HG02678 (cell line): ENCODE measurements at regions not wholly inside any gene's neighbourhood (a gene's known extent, or its start where the extent isn't known, plus 50 kb on each side); places are given as distances from the start of the nearest gene placed in this dataset.
"Not testable (repeated sequence)": the region's sequence is repeated elsewhere in the genome, so short reads cannot be mapped to it uniquely, and the experiment has no call there.

Source experiments
- ATAC-seq: cut with Tn5 transposase; IDR thresholded peaks from one replicate; pipeline ENCODE4 v1.9.1; 2021; ENCODE audit warnings: mild to moderate bottlenecking, moderate library complexity; ENCODE audit not compliant: unreplicated experiment

DNA sequence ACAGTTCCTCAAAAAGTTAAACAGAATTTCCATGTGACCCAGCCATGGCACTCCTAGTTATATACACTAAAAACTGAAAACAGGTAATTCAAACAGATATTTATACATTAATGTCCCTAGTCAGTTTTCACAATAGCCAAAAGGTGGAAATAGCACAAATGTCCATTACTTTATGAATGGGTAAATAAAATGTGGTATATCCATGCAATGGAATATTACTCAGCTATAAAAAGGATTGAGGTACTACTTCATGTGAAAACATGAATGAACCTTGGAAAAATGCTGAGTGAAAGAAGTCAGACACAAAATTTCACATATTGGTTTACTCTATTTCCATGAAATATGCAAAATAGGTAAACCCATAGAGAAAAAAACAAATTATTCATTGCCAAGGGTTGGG is 351.8 kb upstream of the AMOT start:
- no peak for ATAC-seq

DNA sequence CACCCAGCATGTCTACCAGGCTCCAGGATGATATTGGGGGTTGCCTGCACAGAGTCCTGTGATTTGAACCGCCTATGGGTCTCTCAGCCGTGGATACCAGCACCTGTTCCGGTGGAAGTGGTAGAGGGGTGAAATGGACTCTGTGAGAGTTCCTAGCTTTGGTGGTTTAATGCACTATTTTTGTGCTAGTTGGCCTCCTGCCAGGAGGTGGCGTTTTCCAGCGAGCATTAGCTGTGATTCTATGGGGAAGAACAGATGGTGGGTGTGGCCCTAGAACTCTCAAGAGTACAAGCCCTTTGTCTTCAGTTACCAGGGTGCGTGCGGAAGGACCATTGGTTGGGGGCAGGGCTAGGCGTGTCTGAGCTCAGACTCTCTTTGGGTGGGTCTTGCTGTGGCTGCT is 316.9 kb upstream of the AMOT start:
- no peak for ATAC-seq

DNA sequence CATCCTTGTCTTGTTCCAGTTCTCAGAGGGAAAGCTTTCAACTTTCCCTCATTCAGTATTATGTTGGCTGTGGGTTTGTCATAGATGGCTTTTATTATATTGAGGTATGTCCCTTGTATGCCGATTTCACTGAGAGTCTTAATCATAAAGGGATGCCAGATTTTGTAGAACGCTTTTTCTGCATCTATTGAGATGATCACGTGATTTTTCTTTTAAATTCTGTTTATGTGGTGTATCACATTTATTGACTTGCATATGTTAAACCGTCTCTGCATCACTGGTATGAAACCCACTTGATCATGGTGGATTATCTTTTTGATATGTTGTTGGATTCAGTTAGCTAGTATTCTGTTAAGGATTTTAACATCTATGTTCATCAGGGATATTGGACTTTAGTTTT is 313.7 kb upstream of the AMOT start:
- not testable (repeated sequence) for ATAC-seq

DNA sequence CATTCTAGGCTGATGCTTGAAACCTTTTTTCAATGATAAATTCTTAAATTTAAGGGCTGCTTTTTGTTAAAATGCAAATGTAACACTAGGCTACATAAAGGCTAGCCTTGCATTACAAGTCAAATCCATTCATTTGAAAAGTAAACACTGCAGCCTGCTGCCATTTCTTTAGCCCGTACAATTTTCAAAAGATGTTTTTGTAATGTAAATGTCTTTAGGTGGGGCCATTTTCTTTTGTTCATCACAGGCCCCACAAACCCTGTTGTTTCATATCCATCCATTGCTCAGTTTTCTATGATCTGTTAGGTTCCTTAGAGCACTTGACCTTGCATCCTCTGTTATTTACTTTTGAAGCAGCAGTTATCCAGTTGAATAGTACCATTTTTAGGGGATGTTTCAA is 296.2 kb upstream of the AMOT start:
- no peak for ATAC-seq

DNA sequence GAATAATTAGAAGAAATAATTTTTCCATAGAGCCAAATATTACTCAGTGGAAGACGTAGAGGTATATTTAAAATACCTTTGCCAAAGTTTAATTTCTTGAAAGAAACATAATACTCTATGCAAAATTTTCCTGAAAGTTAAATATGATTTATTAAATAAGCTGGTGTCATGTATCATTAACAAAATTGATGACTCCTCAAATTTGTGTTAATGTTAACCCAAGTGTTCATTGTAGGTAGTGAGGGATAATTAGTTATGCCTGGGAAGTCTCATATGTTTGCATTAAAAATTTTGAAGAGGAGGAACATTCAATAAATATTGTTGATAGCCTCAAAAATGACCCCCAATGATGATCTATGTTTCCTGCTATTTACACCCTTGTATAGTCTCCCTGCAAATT is 292.7 kb upstream of the AMOT start:
- no peak for ATAC-seq

DNA sequence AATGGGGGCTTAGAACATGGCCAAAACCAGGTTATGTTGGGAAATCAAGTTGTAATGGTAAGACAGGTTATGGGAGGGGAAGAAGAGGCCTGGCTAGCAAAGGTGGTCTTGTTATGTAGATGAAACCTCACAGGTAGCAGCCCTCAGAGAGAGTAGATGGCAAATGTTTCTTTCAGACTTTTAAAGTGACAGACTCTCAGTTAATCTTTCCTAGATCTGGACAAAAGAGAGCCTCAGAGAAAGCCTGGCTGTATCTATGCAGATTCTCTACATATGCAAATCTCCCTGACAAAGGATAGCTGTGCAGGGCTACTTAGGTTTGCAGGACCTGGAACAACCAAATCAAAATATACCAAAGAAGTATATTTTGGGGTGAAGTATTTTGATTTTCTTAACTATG is 284.1 kb upstream of the AMOT start:
- no peak for ATAC-seq

DNA sequence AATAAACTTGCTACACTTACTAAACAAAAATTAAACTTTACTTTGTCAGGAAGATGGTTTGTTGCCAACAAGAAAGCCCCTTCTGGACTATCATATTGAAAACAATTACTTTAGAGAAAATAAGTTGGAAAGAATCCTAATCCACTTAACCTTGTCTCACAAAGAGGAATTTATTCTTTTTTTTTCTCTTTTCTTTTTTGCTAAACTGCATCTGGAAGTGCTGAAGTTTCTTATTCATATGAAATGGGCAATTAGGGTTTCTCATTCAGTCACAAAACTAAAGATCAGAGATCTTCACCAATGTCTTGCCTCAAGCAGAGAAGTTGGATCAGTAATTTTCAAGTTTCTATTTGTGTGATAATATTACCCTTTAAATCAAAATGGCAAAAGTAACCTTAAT is 234.9 kb upstream of the AMOT start:
- no peak for ATAC-seq

DNA sequence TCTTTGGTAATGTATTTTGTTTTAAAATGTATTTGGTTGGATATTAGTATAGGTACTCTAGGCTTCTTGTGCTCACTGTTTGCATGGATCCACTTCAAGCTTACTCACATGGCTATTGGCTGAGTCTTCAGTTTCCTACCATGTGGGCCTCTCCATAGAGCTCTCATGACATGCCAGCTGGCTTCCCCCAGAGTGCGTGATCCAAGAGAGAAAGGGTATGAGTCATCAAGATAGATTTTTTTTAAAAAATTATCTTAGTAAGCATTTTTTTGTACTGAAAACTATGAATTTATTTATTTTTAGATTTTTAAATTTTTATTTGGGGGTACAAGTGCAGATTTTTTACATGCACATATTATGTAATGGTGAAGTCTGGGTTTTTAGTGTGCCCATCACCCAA is 219.1 kb upstream of the AMOT start:
- no peak for ATAC-seq

DNA sequence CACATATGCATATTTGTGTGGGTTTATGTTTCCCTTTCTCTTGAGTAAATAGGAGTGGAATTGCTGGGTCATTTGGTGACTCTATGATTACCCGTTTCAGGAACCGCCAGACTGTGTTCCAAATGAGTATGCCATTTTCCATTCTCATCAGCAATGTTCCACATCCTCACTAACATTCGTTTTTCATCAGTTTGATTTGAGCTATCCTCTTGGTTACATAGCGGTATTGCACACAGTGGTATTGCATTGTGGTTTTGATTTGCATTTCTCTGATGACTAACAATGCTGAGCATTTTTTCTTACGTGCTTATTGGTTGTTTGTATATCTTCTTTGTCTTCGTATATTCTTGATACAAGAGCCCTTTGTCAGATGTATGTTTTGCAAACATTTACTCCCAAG is 218.0 kb upstream of the AMOT start:
- ATAC-seq: no peak

DNA sequence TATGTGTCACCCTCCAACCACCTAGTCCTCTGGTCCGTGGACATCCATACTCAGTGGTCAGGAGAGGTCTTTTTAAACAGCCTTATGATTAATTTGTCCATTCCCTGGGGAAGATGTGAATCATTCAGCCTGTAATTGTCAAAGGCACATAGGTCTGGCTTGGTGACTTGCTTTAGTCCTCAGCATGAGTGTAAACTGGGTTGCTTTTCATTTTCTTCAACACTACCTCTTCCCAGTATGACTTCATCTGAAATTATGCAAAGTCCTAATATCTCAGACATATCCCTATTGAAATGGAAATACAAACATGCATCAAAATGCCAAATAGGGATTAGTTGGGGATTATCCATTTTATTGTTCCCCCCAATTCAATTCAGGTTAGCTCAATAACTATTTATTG is 208.3 kb upstream of the AMOT start:
- ATAC-seq: no peak

DNA sequence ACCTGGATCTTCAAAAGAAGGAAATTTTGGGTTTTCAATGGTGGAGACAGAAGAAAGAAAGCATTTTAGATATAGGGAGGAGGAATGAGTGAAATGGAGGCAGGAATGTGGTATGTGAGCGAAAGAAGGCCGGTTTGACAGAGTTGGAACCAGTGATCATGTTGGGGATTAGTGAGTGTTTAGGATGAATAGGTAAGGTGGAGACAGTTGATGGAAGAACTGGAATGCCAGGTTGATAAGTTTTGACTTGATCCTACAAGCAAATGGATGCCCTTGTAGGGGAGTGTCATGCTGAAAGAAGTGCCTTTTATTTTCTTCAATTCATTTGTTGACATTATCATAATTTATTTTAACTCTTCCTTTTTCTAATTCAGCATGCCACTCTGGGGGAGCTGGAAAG is 207.8 kb upstream of the AMOT start:
- ATAC-seq: no peak

DNA sequence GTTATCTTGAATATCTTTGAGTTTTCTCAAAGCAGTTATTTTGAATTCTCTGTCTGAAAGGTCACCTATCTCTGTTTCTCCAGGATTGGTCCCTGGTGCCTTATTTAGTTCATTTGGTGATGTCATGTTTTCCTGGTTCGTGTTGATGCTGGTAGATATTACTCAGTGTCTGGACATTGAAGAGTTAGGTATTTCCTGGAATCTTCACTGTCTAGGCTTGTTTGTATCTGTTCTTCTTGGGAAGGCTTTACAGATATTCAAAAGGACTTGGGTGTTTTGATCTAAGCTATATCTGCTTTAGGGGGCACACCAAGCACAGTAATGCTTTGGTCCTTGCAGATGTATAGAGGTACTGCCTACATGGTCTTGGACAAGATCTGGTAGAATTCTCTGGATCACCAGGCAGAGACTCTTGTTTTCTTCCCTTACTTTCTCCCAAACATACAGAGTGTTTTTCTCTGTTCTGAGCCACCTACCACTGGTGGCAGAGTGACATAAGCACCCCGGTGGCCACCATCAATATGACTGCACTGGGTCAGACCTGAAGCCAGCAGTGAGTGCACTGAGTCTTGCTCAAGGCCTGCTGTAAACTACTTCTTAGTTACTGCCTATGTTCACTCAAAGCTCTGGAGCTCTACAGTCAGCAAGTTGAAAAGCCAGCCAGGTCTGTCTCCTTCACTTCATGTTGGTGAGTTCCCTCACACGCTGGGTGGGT is 193.5 kb upstream of the AMOT start:
- no peak for ATAC-seq

DNA sequence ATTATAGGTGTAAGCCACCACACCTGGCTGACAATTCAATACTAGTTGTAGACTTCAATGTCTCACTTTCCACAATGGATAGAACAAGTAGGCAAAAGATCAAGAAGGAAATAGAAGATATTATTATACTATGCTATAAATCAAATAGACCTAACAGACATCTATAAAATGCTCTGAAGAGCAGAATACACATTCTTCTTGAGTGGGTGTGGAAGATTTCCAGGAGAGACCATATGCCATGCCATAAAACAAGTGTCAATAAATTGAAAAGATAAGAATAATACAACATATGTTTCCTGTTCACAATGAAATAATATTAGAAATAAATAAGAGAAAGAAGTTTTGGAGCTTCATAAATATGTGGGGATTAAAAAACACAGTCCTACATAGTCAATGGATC is 179.3 kb upstream of the AMOT start:
- no peak for ATAC-seq

DNA sequence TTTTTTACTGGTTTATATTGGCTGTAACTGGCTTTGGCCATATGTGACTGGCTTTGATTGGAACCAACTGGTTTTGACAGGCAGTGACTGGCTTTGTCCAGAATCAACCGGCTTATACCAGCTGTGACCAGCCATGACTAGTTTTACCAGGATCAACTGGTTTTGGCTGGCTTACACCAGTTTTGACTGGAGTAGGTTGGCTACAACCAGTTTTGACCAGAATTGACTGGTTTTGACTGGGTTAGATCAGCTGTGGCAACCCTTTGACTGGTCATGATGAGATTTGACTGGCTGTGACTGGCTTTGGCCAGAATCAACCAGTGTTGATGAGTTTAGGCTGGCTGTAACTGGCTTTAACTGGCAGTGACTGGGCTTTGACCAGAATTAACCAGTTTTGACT is 169.2 kb upstream of the AMOT start:
- no peak for ATAC-seq

DNA sequence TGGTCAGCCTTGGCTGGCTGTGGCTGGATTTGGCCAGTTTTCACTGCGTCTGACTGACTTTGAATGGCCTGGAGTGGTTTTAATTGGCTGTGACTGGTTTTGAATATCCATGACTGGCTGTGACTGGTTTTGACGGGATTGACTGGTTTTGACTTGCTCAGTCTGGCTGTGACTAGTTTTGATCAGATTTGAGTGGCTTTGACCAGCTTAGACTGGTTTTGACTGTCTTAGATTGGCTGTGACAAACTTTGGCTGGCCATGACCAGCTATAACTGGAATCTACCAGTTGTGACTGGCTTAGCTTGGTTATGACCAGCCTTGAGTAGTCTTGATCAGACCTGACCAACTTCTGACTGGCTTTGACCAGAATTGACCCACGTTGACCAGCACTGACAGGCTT is 168.4 kb upstream of the AMOT start:
- no peak for ATAC-seq

DNA sequence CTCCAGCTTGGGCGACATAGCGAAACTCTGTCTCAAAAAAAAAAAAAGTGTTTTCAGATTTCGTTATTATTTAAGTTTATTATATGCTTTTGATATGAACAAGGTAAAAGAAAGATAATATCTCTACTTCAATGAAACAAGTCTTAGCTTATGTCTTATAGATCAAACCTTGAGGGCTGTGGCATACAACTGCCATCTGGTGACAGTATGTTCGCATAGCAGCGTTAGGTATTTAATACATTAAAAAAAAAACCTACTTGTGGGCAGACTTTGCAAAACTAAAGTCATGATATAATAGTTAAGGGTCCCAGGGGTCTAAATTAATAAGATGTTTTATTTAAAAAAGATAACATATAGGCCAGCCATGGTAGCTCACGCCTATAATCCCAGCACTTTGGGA is 161.2 kb upstream of the AMOT start:
- ATAC-seq: no peak

DNA sequence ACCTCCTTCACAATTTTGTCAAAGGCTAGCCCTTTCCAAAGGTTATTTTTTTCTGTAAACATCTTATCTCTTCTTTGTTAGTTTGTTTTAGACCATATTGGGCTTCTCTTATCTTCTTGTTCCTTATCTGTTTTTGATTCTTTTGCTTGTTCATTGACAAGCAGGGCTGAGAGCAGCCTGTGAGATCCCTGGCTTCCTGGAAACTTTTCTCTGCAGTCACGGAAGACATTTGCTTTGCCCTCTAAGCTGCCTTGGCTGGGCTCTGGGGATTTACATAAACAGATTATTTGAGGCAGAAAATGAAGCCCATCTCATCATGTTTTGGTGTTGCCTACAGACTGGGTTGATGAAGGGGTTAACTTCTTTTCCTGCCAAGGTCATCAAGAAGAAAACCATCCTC is 157.4 kb upstream of the AMOT start:
- ATAC-seq: no peak

DNA sequence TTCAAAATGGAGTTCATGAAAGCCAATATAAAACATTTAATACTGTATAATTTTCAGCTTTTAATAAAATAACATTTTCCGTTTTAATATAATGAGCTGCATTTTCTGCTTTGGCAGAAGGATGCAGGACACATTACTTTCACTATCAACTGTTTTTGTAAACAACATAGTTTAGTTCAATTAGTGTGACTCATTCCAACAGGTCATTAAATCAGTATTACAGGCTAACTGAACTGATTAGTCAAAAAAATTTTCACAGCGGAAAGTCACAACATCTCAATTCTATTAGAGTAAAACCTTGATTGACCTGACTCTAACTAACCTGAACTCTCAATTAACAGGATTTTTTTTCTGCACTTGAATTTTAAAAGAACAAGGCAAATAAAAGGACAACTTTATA is 151.2 kb upstream of the AMOT start:
- ATAC-seq: no peak

DNA sequence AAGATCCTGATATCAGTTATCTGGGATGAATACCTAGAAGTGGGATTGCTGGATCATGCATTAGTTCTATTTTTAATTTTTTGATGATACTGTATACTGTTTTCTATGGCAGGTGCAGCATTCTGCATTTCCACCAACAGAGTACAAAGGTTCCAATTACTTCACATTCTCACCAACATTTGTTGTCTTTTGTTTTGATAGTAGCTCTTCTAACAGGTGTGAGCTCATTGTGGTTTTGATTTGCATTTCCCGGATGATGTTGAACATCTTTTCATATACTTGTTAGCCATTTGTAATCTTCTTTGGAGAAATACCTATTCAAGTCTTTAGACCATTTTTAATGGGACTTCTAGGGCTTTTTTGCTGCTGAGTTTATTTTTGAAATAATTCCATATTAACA is 139.2 kb upstream of the AMOT start:
- ATAC-seq: no peak

DNA sequence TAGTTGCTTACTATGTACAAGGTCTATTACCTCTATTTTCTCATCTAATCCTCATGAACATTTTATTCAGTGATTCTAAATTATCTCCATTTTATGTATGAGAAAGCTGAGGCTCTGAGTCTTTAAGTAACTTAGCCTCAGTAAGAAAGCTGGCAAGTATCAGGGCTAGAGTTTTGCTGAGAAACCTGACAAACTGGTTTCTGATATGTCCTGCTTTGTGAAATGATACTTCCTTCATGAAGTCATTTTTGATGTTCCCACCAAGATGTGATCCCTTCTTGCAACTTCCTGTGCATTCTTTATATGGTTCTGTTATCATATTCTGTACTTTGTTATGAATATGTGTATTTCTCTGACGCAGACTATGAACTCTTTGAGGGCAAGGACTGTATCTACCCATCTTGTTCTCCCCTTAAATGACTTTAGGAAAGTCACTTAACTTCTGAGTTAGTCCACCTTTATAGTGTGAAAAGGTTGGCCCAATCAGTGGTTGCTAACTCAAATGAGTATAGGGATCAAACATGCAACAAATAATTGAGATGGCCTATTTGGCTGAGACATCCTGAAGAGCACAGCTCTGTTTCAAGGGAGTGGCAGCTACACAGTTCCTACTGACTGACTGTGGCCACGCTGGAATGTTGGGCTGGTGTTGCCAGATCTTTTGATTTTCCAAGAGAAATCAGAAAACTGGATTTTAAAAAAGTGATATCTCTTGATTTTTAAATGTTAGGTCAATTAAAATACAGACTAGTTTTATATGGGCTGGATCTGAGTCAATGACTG is 127.9 kb upstream of the AMOT start:
- ATAC-seq: no peak

DNA sequence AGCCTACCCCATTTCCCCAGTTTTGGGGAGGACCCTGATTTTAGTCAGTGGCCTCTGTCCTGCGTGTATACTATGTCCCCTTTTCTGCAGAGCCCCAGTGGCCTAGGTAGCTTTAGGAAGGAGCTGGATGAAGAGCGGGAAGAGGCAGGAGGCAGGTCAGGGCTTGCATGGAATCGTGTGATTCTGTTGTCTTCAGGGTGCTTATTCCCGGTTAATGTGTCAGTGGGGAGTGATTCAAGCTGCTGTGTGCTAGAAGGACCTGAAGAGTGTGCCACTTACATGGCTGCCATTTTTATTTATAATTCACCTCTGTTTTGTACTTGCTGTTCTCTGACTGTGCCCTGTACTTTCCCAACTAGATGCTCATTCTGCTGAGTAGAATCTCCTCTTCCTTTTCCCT is 127.3 kb upstream of the AMOT start:
- no peak for ATAC-seq

DNA sequence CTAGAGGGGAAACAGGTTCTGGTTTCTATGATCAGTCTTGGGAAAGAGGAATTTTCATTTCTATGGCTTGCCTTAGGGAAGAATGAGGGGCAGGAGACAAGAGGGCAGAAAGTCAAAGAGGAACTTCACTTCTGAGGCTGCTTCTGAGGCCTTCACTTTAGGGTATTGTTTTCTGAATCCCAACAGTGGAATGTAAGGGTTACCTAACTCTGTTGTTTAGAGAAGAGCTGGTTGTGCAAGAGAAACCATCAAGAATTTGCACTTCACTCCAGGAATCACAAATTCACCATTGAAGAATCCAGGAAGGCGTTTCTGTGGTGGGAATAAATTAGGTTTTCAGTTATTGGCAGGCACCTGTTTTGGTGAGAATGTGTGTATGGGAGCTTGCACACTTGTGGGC is 126.7 kb upstream of the AMOT start:
- no peak for ATAC-seq

DNA sequence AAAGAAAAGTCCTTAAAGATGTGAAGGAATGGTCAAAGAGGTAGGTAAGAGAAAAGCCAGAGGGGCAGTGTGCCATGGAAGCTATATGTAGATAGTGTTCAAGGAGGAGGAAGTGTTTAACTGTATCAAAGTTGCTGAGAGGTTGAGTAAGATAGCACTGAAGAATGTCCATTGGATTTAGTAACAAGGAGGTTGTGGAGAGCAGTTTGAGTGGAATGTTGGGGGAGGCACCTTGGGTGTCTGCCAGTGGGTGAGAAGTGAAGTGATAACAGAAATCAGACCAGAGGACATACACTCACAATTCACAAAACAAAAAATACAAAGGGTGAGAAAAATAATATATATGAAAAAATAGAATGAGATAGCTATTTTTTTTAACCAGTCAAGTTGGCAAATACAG is 121.3 kb upstream of the AMOT start:
- ATAC-seq: no peak
